ENCODE measurements at regions not wholly inside any gene's neighbourhood (a gene's known extent, or its start where the extent isn't known, plus 50 kb on each side); places are given as distances from the start of the nearest gene placed in this dataset.

DNA sequence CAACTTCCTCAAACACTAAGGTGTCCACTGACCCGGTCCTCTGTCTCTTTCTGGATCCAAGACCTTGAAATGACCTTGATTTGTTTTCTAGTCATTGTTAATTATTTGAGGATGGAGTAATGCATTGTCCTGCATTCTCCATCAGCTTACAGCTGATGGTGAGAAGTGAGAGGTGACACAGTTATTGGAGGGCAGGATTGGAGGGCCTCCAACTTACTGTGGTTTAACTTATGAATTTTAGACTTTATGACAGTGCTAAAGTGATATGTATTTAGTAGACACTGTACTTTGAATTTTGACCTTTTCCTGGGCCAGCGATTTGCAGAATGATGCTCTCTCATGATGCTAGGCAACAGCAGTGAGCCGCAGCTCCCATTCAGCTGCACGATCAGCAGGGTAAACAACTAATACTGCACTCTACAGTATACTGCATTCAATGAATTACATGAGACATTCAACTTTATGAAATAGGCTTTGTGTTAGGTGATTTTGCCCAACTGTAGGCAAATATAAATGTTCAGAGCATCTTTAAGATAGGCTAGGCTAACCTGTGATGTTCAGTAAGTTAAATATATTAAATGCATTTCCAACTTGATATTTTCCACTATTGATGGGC is 200.0 kb upstream of the MEX3C start:
- TF ChIP-seq, protein P1, sequence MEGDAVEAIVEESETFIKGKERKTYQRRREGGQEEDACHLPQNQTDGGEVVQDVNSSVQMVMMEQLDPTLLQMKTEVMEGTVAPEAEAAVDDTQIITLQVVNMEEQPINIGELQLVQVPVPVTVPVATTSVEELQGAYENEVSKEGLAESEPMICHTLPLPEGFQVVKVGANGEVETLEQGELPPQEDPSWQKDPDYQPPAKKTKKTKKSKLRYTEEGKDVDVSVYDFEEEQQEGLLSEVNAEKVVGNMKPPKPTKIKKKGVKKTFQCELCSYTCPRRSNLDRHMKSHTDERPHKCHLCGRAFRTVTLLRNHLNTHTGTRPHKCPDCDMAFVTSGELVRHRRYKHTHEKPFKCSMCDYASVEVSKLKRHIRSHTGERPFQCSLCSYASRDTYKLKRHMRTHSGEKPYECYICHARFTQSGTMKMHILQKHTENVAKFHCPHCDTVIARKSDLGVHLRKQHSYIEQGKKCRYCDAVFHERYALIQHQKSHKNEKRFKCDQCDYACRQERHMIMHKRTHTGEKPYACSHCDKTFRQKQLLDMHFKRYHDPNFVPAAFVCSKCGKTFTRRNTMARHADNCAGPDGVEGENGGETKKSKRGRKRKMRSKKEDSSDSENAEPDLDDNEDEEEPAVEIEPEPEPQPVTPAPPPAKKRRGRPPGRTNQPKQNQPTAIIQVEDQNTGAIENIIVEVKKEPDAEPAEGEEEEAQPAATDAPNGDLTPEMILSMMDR (IDR thresholded peaks at IDR 0.05; ENCODE audit: low read length), result no peak
- TF ChIP-seq EZH2 (optimal IDR thresholded peaks at IDR 0.05; ENCODE audit: low read depth, low read length), result no peak
